Stimulated activated CD8-positive, alpha-beta memory T cell treated with anti-CD3 and anti-CD28 coated beads, Interleukin-15, amount 100 ng/mL, for 1 hour (primary cell): ENCODE measurements at regions not wholly inside any gene's neighbourhood (a gene's known extent, or its start where the extent isn't known, plus 50 kb on each side); places are given as distances from the start of the nearest gene placed in this dataset.

Source experiments
- DNase-seq: peaks from one replicate; pipeline ENCODE4 v3.0.0-alpha.2; 2020; ENCODE audit warnings: low read depth

DNA sequence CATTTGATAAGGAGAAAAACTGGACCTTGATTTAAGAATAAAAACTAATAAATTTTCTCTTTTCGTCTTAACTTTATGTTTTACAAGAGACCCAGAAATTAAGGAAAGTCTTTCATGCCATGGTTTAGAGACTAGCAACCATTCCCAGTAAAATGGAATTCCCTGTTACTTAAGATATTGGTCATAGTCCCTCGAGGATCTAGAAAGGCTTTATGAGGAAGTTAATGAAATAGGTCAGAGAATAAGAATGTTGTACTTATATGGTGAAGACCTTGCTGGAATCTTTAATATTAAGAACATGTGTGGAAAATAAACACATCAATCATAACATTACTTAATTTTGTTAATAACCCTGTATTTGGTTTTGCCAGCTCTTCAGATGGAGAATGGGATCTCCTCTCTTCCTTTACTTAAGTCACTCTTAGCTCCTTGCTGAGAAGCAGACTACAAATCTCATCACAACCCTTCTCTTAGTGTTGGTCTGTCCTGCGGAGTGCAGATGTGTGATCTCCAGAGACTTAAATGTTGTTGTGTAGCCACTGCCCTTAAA, 382.9 kb downstream of the QKI start:
- DNase-seq = no peak

DNA sequence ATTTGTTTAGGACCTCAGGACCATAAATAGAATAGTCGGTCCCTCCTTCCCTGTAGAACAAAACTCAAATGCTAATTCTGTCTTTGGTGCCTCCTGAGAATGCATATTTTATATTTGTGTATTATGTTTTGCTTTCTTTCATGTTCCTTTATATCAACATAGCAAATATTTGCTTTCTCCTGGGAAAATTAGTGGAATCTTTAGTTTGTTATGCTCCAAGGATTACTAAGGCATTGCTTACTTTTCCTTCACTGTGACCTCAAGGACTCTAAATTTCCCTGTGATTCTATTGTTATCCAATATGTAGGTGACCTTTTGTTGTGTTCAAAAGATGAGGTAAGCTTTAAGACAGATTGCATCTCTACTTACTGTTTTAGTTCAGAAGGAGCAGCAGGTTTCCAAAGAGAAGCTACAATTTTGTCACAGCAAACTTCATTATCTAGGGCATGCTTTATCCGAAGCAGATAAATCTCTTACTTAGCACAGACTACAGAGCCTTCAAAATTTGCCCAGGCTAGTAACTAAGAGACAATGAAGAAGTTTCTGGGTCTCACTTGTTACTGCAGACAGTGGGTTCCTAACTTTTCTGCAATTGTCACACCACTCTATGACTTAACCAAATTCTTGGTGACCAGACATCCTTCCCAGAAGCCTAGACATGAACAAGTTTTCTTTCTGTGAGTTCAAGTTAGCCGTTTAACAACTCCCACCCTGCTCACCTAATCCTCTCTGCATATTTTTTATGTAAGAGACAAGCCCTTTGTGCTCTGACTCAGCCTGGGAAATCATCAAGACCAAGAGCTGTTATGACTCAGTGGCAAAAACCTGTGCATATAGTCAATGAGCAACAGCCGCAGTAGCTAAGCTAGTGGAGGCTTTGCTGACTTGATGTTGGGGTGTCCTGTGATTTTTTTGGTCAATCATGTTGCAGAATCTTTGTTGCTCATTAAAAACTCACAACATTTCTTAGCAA, 378.8 kb downstream of the QKI start:
- no peak for DNase-seq

DNA sequence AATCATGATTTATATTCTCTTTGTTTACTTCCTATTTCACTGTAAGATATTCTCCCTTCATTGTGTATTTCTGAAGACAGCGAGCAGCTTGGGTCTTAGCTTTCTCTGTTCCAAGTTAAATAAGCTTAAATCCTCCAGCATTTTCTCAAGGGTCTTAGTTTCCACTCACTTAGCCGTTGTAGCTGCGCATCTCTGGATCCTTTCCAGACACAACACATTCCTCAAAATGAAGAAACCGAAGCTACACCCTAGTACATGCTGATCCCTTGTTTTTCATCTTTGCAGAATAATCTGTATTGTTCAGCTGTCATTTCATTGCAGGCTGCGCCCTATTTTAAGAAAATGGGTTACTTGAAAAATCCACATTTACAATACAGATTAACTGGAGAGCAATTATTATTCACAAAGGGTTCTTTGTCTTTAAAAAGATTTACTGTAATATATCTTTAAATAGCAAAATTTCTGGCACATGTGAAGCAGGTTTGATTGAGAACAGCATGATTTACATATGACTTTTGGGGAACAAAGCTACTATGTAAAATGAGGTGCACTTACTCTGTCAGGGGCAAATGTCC, 375.8 kb downstream of the QKI start:
- DNase-seq = no peak

DNA sequence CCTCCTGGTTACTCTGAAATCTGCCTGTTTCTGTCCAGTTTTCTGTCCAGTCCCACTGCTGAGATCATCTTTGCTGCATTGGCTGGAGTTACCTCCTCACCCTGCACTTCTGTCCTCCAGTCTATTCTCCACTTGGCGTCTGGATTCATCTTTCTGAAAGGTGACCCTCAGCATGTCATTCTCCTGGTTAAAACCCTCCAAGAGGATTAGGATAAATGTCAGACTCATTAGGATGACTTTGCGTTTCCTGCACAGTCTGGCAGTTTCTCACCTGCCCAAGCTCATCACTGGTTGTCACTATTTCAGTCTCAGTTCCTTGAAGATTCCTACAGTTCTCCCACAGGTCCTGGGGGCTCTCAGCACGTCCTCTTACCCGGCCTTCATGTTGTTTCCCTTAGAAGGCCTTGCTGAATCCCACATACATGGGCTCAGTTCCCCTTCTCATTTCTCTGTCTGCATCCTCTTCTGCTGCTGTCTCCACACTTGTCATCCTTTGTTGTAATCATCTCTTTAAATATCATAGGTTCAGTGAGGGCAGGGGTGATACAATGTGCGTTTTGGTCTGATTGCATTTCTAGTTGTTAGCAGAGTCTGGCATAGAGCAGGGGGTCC, 374.8 kb downstream of the QKI start:
- no peak for DNase-seq

DNA sequence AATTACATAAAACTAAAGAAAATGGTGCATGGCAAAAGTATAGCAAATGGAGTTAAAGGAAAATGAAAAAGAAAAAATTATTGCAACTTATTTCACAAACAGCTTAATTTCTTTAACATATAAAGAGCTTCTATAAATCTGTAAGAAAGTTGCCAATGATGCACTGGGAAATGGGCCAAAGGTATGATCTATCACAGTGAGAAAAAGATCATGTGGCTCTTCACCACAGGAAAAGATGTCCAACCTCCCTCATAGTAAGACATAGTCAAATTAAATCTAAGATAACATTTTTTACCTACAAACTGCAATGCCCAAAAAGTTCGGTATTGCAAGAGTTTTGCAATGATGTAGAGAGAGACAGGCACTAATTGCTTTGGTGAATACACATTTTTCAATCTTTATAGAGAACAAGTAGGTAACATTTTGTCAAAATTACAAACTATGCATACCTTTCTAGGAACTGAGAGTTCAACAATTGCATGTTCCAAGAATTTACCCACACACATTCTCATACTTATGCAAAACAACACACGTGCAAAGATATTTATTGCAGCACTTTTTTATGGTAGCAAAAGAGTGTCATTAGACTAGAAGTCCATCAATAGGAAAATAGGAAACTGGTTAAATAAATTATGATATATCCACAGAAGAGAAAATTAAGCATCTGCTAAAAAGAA, 372.6 kb downstream of the QKI start:
- no peak for DNase-seq

DNA sequence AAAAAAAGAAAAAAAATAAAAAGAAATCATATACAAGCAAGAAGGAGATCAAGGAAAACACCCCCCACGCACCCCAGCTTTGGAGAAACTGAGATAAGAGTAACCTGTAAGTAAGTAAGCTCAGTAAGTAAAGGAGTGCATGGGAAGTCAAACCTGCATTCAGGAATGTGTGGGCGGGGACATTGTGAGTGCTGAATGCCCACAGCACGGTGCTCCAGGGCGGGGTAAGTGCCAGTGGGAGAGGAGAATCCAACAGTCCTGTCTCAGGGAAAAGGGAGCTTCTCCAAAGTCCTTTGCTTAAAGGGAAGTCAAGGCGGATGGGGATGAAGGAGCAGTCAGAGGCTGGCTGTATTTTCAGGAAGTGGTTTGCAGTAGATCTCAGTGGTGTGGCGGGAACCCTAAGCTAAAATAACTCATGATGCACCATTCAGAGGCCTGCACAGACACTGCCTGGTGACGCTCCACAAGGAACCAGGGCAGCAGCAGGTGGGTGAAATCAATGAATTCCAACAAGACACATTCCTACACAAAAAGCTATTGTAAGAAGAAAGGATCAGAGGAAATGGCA, 368.0 kb downstream of the QKI start:
- no peak for DNase-seq

DNA sequence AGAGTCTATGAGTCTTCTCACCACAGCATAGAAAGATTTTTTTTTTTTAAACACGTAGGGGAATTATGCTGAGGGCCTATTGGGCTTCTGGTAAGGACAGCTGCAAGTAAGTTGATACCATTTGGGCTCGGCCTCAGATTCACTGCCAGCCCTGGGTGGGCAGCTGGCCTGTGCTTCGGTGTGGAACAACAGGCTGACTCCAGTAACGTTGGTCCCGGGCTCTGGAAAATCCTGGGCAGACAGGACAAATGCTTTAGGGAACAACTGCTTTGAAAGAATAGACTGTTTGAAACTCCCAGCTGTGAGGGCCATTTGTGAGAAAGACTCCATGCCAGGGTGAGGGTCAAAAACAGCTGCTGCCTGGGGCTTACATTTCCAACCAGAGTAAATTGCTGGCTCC, 366.5 kb downstream of the QKI start:
- DNase-seq = no peak

DNA sequence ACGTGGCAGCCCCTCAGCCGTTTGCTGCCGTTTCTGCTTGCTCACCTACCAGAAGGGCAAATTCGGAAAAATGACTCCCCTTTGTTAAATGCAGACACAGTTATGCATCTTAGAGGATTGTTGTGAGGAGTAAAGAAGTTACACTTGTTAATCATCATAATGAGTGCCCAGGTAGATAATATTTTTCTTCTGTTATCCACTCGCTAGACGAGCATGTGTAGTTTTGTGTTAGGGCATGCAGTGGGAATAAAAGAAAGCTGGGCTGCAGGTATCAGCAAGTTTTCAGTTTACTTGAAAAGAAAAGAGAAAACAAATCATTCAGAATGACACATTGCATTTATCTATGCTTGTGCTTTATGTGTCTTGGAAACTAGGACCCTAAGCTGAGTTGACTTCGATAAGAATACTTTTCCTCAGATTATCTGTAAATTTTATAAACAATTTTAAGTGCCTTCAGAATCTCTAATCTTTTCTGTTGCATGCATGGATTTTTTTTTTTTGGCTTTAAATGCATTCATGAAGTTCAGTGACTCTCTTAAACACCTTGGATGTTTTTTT, 365.3 kb downstream of the QKI start:
- DNase-seq = no peak

DNA sequence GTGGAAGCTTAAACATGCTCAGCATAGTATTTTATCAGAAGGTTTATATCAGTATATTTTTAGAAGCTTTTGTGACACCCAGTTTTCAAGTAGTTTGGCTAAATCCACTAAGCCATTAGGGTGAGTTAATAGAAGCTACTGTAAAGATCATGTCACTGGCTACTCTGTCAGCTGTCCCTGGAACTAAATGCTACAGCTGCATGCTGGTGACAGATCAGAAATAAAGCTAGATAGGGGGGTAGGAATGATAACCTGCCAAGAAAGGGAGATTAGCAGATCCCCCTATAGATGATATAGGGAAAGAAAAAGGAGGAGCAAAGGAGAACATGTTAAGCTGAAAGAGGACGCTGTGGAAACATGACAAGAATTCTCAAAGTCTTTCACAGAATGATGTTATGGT, 363.2 kb downstream of the QKI start:
- DNase-seq = no peak

DNA sequence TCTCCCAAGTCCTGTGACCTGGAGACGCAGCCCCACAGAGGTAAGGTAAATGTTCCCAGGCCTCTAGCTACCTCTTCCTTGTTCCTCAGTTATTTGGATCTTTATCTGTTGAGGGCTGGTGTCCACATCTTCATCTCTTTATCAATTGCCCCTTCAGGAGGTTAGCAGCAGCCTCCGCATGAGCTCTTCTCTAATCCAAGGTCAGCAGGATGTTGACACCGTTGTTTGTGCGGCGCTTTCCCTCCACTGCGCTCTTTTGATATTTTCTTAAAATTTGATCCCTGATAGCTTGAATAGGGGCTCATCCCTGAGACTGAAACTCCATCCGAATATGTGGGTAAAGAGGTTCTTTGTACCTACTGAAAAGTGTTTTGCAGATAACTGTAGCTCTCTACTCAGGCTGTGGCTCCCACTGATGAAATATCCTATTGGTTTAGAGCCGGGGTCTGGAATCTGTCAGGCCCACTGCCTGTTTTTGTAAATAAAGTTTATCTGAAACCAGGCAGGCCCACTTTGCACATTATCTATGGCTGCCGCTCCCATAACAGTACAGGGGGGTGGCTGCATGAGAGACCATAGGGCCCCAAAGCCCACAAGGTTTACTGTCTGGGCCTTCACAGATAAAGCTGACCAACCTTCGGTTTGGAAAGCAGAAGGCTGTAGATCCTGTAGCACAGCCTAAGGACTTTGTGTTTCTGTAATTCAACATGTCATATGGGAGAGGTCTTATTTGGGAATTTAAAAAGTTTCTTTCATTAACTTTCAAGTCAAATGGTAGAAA, 362.6 kb downstream of the QKI start:
- no peak for DNase-seq

DNA sequence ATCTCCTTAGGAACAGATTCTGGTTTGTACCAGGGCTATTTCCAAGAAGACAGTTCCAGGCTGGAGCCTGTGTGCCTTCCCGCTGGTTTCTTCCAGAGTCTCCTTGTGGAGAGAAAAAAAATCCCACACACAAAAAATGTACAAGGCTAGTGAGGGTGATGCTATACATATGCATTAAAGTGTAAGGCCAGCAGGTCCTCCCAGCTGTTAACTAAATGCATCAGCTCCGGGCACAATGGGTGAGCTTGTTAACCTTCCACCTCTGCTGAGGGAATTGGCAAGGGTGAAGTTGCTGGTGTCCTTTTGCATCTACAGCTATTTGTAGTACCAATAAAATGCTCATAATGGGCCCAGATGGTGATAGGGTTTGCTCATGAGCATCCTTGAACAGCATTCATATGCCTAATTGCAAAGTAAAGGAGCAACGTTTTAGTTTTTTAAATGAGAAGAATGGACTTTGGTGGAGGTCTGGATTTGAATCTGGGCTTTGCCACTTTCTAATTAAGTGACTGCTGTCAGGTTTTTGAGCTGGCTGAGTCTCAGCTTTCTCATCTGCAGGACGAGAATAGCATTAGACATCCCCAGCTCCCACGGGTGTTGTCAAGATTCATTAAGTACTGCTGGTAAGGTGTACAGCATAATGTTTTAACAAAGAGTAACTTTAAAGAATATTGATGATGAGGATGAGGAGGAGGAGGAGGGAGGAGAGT, 361.8 kb downstream of the QKI start:
- no peak for DNase-seq

DNA sequence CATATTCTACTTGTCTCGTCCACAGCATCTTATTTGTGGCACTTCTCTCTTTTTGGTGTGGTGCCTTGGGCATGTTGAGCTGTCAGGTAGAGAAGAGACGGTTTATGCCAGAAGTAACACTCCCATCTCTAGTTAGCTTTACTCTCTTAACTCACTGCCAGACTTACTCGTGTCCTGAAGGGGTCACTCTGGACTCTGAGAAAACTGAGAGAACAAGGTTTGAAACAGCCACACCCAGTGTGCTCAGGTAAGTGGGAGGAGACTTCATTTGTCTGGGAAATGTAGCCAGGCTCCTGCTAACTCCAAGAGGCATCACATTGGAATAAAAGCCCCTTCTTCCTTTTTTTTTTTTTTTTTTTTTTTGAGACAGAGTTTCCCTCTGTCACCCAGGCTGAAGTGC, 360.8 kb downstream of the QKI start:
- no peak for DNase-seq

DNA sequence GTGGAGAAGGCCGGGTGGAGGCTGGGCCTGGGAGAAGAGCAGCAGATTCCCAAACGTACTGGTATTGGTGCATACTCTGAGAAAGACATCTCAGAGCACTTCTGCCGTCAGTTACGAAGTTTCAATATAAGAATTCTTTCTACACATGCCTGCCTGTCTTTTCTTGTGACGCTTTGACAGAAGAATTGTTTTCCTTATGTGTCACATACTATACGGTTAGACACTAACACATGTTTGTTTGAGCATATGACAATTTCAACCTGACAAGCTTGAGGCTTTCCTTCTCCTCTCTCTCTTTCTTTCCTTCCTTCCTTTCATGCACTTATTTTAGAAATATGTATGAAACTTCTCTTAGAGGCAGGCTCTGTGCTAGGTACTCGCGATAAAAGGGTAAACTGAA, 360.0 kb downstream of the QKI start:
- no peak for DNase-seq

DNA sequence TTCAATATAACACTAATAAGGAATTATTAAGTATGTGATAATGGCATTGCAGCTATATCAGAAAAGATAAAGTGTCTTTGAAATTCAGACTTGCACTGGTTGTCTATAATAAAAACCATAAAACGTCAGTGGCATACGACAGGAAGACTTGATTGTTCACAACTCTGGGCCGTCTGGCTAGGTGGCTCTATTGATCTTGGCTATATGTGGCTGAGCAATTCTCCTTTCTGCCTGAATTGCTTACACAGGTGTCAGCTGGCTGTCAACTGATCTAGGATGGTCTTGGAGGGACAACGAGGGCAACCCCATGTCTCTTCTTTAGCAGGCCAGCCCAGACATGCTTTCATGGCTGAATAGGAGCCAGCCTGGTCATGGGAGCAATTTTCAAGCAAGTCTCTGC, 359.1 kb downstream of the QKI start:
- DNase-seq = no peak

DNA sequence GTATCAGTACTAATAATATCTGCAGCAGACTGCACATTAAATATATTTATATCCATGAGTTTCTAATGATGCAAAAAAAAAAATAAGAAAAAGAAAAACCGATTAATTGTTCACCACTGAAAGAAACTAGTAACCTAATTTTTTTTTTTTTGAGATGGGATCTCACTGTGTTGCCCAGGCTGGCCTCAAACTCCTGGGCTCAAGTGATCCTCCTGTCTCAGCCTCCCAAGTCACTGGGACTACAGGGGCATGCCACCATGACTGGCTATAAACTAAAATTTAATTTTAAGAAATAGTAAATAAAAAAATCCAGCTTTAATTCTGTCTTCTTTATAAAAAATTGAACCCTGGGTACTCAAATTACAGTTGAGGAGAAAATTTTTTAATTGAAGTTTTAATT, 358.2 kb downstream of the QKI start:
- no peak for DNase-seq

DNA sequence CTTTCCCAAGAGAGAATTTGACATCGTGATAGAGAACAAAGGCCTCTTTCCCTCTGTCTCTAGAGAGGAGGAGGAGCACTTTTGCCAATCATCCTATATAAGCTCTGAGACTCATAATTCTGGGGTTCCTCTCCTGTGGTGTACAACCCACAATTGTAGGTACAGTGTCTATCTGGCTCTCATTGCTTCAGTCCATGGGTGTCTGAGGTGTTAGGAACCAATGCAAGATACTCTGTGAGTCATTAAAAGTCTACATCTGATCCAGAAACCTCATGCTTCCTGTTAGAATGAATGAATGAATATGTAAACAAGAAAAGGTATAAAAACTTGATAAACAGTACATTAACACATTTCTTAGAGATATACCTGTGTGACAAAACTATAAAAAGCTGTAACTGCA, 356.7 kb downstream of the QKI start:
- no peak for DNase-seq

DNA sequence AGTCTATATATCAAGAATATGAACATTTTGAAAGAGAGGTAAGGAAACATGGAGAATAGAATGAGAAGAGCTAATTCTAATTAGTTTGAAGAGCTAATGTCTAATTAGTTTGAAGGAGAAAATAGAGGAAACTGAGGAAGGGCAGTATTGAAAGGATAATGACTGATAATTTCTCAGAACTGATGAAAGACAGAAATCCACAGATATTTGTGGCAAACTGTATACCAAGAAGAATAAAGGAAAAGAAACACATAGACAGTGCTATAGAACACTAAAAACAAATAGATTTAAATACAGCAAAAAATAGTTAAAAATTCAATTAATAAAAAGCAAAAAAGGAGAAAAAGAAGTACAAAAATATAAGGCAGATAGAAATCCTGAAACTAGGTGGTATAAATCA, 354.4 kb downstream of the QKI start:
- no peak for DNase-seq

DNA sequence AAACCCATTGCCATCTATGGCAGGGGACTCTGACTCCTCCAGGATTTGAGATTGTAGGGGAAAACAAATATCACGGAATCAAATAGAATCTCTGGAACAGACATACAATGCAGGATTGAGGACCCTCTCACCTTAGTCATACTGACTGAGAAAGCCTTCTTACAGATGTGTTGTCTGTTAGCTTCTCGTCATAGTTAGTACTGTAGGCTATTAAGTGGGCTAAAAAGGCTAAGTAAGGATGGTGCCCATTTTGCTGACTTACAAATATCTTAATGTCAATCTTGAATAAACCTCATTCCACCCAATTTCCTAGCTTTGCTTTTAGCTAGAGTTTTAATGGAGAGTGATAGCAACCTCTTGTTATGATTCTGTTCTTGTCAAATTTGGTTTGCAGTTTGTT, 352.4 kb downstream of the QKI start:
- DNase-seq = no peak

DNA sequence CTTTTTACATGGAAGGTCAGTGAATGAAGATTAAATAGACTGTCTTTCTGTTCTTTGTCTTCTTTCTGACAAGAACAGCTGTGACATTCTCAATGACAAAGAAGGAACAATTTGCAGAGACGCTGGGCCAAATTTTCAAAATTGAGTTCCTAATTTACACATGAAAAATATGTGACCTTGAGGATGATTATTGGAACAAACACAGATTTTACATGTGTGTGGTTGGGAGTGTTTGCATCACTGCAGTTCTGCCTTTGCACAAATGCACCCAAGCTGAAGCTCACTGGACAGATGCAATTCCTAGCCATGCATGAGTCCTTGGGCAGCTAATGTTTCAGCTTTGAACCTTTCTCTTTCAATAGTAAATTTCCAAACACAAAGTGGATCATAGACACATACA, 350.8 kb downstream of the QKI start:
- DNase-seq = no peak

DNA sequence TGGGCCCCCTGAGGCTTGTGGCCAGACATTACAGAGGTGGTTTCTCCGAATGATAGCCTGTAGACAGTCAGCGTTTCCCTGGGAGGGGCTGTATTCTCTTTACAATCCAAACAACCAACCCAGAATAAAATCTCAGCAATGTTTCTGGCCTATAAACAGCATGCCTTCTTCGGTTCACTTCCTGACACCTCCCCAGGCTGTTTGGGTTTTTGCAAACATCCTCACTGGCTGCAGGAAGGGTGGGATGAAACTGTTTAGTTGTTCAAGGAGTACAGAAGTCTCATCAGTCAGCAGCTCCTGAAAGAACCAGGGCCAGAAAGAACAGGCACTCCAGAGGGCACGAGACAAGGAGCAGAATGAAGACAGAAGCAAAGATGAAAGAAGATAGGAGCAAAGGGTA, 350.0 kb downstream of the QKI start:
- no peak for DNase-seq
